ENCODE measurements at regions not wholly inside any gene's neighbourhood (a gene's known extent, or its start where the extent isn't known, plus 50 kb on each side); places are given as distances from the start of the nearest gene placed in this dataset.

- intact Hi-C loops (cut with DNase I; ENCODE audit: low total_unique reads): no loop called here
- Histone ChIP-seq H3K9me3 (no peaks in the 10 kb centered on the region), H3K27ac (no peak overlapping the region), H3K4me1 (no peaks in the 10 kb centered on the region), H3K4me3 (no peak overlapping the region), H3K27me3 (no peaks in the 10 kb centered on the region), H3K36me3 (no peaks in the 10 kb centered on the region)
- no peak for TF ChIP-seq CTCF (IDR thresholded peaks at IDR 0.05)
- no peak for DNase-seq
Observed at GRCh38 chr12:108455706-108456105, 59.4 kb upstream of the FICD start.

DNA sequence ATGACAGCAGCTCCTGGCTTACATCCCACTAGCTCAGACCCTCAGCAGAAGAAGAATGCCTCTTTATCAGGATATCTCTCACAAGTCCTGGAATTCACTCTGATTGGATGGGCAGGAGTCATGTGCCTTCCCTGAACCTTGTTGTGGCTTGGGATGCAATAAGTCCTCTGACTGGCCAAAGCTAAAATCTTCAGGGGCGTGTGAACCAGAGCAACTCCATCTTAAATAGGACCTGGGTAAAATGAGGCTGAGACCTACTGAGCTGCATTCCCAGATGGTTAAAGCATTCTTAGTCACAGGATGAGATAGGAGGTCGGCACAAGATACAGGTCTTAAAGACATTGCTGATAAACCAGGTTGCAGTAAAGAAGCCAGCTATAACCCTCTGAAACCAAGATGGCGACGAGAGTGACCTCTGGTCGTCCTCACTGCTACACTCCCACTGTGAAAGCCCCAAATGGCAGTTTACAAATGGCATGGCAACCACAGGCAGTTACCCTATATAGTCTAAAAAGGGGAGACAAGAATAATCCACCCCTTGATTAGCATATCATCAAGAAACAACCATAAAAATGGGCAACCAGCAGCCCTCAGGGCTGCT lies 60.4 kb upstream of the FICD start:
- no peaks in the 10 kb centered on the region for H3K27me3 ChIP-seq
- H3K36me3 ChIP-seq: no peaks in the 10 kb centered on the region
- TF ChIP-seq CTCF (IDR thresholded peaks at IDR 0.05): no peak
- H3K9me3 ChIP-seq: no peaks in the 10 kb centered on the region
- intact Hi-C loops (cut with DNase I; ENCODE audit: low total_unique reads): no loop called here
- DNase-seq: no peak
- no peaks in the 10 kb centered on the region for H3K4me1 ChIP-seq
- H3K4me3 ChIP-seq: no peak overlapping the region
- H3K27ac ChIP-seq: no peak overlapping the region

DNA sequence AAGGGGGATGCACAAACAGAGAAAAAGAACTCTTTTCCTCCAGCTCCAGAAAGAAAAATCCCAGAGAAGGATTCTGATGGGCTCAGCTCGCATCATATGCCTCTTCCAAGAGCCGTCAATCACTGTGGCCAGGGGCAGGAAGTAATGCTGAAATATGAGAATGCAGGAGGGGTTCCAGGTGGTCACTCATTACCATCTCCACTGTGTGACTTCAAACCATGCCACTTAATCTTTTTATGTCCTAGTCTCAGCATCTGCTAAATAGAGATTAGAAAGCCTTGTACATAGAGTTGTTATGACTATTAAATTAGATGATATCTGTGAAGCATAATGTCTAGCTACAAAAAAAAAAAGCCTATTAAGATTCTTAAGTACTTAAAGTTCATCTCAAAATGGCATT lies 65.6 kb upstream of the FICD start:
- no peak overlapping the region for H3K27ac ChIP-seq
- intact Hi-C loops (cut with DNase I; ENCODE audit: low total_unique reads): no loop called here
- peaks cover 0 to 5% (median 1%) of the 10 kb centered on the region in 4 donors for H3K4me1 ChIP-seq
- no peaks in the 10 kb centered on the region for H3K9me3 ChIP-seq
- DNase-seq: no peak
- H3K36me3 ChIP-seq: no peaks in the 10 kb centered on the region
- TF ChIP-seq CTCF (IDR thresholded peaks at IDR 0.05): no peak
- H3K27me3 ChIP-seq: no peaks in the 10 kb centered on the region
- no peak overlapping the region for H3K4me3 ChIP-seq

DNA sequence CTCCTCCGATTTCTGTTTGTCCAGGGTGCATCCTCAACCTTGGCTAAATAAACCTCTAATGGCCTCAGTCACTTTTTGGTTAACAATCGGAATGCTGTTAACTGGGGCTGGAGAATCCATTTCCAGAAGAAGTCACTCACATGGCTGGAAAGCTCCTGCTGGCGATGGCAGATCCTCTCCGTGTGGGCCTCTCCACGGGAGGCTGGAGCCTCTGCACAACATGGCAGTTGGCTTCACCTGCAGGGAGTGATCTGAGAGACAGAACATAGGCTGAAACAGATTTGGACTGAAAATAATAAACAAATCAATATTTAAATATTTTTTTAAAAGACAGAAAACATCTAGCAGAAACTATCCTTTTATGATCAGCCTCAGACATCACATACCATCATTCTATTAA lies 66.8 kb upstream of the FICD start:
- H3K4me1 ChIP-seq: peaks cover 0 to 5% (median 1%) of the 10 kb centered on the region in 4 donors
- H3K27ac ChIP-seq: no peak overlapping the region
- no peak for TF ChIP-seq CTCF (IDR thresholded peaks at IDR 0.05)
- no peaks in the 10 kb centered on the region for H3K9me3 ChIP-seq
- no peaks in the 10 kb centered on the region for H3K27me3 ChIP-seq
- intact Hi-C loops (cut with DNase I; ENCODE audit: low total_unique reads): no loop called here
- DNase-seq: no peak
- H3K4me3 ChIP-seq: no peak overlapping the region
- no peaks in the 10 kb centered on the region for H3K36me3 ChIP-seq

GRCh38 chr12:108447168-108447832 lies 67.8 kb upstream of the FICD start:
- intact Hi-C loops (cut with DNase I; ENCODE audit: low total_unique reads): no loop called here
- H3K27me3 ChIP-seq: no peaks in the 10 kb centered on the region
- no peak overlapping the region for H3K4me3 ChIP-seq
- no peaks in the 10 kb centered on the region for H3K9me3 ChIP-seq
- no peaks in the 10 kb centered on the region for H3K36me3 ChIP-seq
- TF ChIP-seq CTCF (IDR thresholded peaks at IDR 0.05): no peak
- no peak overlapping the region for H3K27ac ChIP-seq
- peaks cover 0 to 5% (median 1%) of the 10 kb centered on the region in 4 donors for H3K4me1 ChIP-seq
- DNase-seq: no peak

Data from tibial artery (tissue), 4 donors.